Activated naive CD8-positive, alpha-beta T cell treated with anti-CD3 and anti-CD28 coated beads, Interleukin-2, amount 10 ng/mL, durations not matched to agents 7 days and 5 days (primary cell): ENCODE measurements at regions not wholly inside any gene's neighbourhood (a gene's known extent, or its start where the extent isn't known, plus 50 kb on each side); places are given as distances from the start of the nearest gene placed in this dataset.

Source experiments
- ATAC-seq: fragments of 150-1000 bp; cut with Tn5 transposase; one replicate; pipeline ENCODE4 v1.10.0; 2021; ENCODE audit warnings: low read depth, moderate library complexity
- POLR2A ChIA-PET: fragments of 350-600 bp; sonication (Branson Sonifier 250); formaldehyde crosslinking; loops from one replicate; lab custom pipeline; 2021; ENCODE audit warnings: antibody characterized with exemption; lab: Charles Lee
- DNase-seq: peaks from one replicate; pipeline ENCODE4 v3.0.0; 2021
- H3K27ac Mint-ChIP-seq: one replicate; pipeline ENCODE4 v1.8.0; 2022; ENCODE audit warnings: mild to moderate bottlenecking, mixed read lengths
- H3K27me3 Mint-ChIP-seq: one replicate; pipeline ENCODE4 v1.8.0; 2022; ENCODE audit warnings: mild to moderate bottlenecking, moderate library complexity, mixed read lengths
- H3K36me3 Mint-ChIP-seq: one replicate; pipeline ENCODE4 v1.8.0; 2021; ENCODE audit warnings: mild to moderate bottlenecking, mixed read lengths
- H3K4me1 Mint-ChIP-seq: one replicate; pipeline ENCODE4 v1.8.0; 2021; ENCODE audit warnings: mixed read lengths
- H3K4me3 Mint-ChIP-seq: one replicate; pipeline ENCODE4 v1.8.0; 2022; ENCODE audit warnings: mild to moderate bottlenecking, moderate library complexity, mixed read lengths
- H3K9me3 Mint-ChIP-seq: one replicate; pipeline ENCODE4 v1.8.0; 2021; ENCODE audit warnings: mixed read lengths

DNA sequence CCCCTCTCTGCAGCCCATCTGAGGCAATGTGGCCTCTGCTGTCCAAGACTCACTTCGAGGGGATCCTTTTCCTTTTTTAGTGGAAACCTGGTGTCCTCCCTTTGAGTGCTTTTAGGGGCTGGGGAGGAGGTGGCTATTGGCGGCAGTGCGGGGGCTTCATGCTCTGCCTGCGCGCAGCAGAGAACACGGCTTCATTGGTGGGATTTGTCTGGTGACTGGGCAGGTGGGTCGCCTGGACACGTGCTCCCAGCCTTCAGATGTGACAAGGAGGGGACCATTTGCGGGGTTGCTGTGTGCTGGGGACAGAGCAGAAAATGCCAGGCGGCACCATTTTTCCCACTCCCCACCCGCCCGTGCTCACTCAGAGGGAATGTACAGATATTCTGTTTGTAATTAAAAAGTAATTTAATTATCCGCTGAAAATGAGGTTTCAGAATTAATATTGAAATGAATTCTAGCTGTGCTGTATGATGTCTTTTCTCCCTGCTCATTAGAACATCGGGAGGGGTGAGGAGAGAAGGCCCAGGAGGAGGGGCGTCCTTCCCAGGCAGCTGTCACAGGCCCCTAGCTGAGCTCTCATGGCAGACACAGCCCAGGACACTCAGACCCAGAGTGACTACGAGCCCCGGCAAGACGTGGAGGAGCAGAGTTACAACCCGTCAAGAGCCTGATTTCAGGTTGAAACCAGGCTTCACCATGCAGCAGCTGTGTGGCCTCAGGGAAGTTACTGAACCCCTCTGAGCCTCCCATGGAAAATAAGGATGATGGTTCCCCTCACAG, 417.2 kb upstream of the SULF2 start:
- no peak for DNase-seq
- no peak for ATAC-seq
- Mint-ChIP-seq H3K27me3 (peaks cover 2% of the 10 kb centered on the region), H3K36me3 (no peaks in the 10 kb centered on the region), H3K4me1 (no peaks in the 10 kb centered on the region), H3K4me3 (no peak overlapping the region), H3K27ac (no peak overlapping the region), H3K9me3 (no peaks in the 10 kb centered on the region)
- POLR2A ChIA-PET = no interaction called here

DNA sequence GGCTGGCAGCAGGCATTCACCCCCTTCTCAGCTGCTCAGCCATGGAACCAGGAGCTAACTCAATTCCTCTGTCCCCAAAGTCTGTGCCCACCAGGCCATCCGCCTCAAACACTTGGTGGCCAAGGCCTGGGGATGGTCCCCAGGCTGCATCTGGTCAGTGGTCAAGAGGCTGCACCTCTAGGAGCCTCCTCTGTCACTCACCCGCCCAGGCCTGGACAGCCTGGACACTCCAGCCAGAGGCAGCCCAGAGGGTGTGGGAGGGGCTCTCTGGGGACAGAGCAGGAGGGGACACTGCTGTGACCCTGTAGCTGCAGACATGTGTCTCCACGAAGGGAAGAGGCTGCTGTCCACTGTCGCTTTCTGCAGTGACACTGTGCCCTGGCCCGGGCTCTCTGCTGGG, 416.6 kb upstream of the SULF2 start:
- ATAC-seq = no peak
- no peaks in the 10 kb centered on the region for H3K36me3 Mint-ChIP-seq
- H3K4me3 Mint-ChIP-seq = no peak overlapping the region
- POLR2A ChIA-PET = no interaction called here
- H3K4me1 Mint-ChIP-seq = no peaks in the 10 kb centered on the region
- peaks cover 2% of the 10 kb centered on the region for H3K27me3 Mint-ChIP-seq
- DNase-seq = no peak
- H3K27ac Mint-ChIP-seq = no peak overlapping the region
- H3K9me3 Mint-ChIP-seq = no peaks in the 10 kb centered on the region

DNA sequence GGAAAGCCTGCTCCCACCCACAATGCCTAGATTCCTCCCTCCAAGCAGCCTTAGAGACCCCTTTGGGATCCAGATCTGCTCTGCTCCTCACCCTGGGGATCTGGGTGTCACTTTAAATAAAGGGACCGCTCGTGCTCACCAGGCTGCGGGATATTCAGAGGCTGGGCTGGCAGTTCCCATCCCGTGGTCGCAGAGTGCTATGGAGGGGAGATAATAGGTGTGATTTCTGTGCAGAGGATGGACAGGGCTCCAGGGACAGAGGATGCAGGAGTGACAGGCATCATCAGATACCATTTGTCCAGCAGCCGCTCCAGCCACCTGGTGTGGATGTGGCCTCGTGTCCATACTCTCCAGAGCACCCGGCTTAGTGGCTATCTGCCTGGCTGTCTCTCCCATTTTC, 415.9 kb upstream of the SULF2 start:
- no peaks in the 10 kb centered on the region for H3K9me3 Mint-ChIP-seq
- POLR2A ChIA-PET = no interaction called here
- ATAC-seq (no peak), DNase-seq (no peak)
- H3K4me1 Mint-ChIP-seq = no peaks in the 10 kb centered on the region
- H3K36me3 Mint-ChIP-seq = no peaks in the 10 kb centered on the region
- no peak overlapping the region for H3K27ac Mint-ChIP-seq
- H3K27me3 Mint-ChIP-seq = peaks cover 2% of the 10 kb centered on the region
- no peak overlapping the region for H3K4me3 Mint-ChIP-seq

DNA sequence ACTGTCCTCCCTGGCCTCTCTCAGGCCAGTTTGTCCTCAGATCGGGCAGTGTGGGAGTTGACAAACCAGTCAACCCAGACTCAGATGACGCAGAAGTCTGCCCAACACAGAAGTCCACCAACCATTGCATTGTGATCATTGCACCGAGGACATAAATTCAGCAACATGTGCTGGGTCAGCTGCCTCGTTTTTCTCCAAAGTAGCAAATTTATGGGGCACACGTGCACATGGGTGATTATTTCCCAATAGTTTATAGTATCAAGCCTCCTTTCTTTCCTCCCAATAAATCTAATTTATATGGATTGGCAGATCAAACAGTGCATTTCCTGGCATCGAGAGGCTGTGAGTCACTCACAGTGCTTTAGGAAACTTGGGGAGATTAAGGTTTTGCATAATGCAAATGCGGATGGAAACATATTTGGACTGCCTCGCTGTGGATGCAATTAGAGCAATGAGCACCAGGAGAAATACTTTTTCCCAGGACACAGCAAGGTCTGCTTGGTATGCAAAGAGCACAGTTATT, 413.7 kb upstream of the SULF2 start:
- DNase-seq (no peak), ATAC-seq (no peak)
- Mint-ChIP-seq H3K27ac (no peak overlapping the region), H3K4me3 (no peak overlapping the region), H3K27me3 (peaks cover 2% of the 10 kb centered on the region), H3K4me1 (no peaks in the 10 kb centered on the region), H3K36me3 (no peaks in the 10 kb centered on the region), H3K9me3 (no peaks in the 10 kb centered on the region)
- POLR2A ChIA-PET = no interaction called here

DNA sequence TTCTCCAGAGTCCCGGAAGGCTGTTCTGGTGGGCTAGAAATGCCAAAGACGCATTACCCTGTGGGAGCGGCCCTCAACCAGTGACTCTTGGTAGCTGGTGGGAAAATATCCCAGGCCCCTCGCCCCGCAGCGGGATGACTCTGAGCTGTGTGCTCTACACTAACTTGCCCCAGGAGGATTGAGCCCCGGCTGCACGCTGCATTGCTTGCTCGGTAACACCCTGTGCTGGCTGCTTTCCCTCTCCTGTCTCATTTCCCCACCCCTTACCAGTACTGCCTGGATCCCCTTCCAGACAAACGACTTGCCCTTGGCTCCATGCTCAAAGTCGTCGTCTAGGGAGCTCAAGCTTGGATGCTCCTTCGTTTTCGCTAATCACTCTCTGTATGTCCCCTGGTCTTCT, 411.8 kb upstream of the SULF2 start:
- no peak overlapping the region for H3K27ac Mint-ChIP-seq
- POLR2A ChIA-PET = no interaction called here
- no peak overlapping the region for H3K4me3 Mint-ChIP-seq
- DNase-seq = no peak
- no peaks in the 10 kb centered on the region for H3K4me1 Mint-ChIP-seq
- H3K36me3 Mint-ChIP-seq = no peaks in the 10 kb centered on the region
- H3K9me3 Mint-ChIP-seq = no peaks in the 10 kb centered on the region
- H3K27me3 Mint-ChIP-seq = no peaks in the 10 kb centered on the region
- ATAC-seq = no peak

DNA sequence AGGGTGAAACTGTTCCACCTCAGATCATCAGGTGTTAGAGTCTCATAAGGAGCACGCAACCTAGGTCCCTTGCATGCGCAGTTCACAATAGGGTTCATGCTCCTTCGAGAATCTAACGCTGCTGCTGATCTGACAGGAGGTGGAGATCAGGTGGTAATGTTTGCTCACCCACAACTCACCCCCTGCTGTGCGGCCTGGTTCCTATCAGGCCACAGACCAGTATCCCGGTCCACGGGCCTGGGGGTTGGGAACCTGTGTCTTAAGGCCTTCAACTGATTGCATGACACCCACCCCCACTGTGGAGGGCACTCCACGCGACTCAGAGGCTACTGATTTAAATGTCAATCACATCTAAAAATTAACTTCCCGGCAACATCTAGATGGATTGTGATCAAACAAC, 411.2 kb upstream of the SULF2 start:
- DNase-seq (no peak), ATAC-seq (no peak)
- H3K27me3 Mint-ChIP-seq = no peaks in the 10 kb centered on the region
- no peaks in the 10 kb centered on the region for H3K4me1 Mint-ChIP-seq
- no peak overlapping the region for H3K27ac Mint-ChIP-seq
- no peaks in the 10 kb centered on the region for H3K9me3 Mint-ChIP-seq
- POLR2A ChIA-PET = no interaction called here
- H3K36me3 Mint-ChIP-seq = no peaks in the 10 kb centered on the region
- H3K4me3 Mint-ChIP-seq = no peak overlapping the region

DNA sequence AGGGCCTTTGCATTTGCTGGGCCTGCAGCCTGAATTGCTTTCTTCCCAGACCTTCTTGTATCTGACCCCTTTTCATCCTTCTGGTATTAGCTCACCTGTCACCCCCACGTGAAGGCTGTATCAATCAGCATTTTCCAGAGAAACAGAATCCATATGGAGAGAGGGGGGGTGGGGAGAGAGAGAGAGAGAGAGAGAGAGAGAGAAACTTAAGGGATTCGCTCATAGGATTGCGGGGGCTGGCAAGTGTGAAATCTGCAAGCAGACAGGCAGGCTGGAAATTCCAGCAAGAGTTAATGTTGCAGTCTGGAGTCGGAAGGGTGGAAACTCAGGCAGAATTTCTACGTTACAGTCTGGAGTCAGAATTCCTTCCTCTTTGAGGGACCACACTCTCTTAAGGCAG, 410.7 kb upstream of the SULF2 start:
- ATAC-seq = no peak
- Mint-ChIP-seq H3K9me3 (no peaks in the 10 kb centered on the region), H3K27me3 (no peaks in the 10 kb centered on the region), H3K27ac (no peak overlapping the region), H3K36me3 (no peaks in the 10 kb centered on the region), H3K4me1 (no peaks in the 10 kb centered on the region), H3K4me3 (no peak overlapping the region)
- POLR2A ChIA-PET = no interaction called here
- DNase-seq = no peak

DNA sequence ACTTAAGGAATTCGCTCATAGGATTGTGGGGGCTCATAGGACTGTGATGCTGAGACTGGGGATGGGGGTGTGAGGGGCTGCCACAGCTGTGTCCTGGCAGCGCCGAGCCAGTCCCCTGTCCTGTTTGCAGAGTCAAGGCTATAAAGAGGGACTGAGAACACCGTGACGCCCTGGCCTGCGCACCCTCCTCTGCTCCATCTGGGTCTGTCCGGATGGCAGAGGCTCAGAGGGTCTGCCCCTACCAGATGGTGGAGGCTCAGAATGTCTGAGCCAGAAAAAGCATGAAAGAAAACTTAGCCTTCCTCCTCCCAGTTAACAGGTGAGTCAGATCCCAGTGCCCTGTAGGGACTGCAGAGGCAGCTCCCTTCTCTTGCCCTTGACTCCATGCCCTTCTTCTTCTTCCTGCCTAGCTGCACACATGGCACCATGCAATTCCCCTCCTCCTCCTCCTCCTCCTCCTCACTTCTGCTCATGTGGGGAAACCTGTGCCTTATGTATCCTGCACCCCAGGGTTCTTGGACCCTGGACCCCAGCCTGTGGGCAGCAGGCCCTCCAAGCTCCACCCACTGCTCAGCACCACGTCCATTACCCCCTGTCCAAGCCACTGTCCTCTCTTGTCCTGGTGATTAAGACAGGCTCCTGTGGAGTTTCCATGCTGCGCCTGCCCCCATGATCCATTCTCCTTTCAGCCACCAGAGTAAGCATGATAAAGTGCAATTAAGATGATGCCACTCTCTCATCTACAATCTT, 410.0 kb upstream of the SULF2 start:
- H3K4me1 Mint-ChIP-seq = no peaks in the 10 kb centered on the region
- no peak overlapping the region for H3K27ac Mint-ChIP-seq
- POLR2A ChIA-PET = no interaction called here

DNA sequence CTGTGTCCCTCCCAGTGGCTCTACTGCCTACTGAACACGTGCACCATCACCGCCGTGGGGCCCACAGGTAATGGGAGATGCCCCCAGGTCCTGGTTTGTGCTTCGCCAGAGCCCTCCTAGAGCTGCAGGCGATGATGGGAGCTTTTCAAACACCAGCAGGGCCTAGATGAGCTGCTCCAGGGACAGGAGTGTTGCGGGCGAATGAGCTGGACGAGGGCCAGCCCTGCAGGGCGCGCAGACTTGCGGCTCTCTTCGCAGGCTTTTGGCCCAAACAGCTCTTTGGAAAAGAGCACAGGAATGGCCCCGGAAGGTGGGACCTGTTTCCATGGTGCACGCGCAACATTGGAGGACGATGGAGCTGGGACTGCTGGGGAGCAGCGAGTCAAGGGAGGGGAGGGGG, 409.3 kb upstream of the SULF2 start:
- H3K36me3 Mint-ChIP-seq = no peaks in the 10 kb centered on the region
- ATAC-seq (no peak), DNase-seq (no peak)
- no peaks in the 10 kb centered on the region for H3K4me1 Mint-ChIP-seq
- H3K9me3 Mint-ChIP-seq = no peaks in the 10 kb centered on the region
- no peak overlapping the region for H3K27ac Mint-ChIP-seq
- POLR2A ChIA-PET = no interaction called here
- H3K4me3 Mint-ChIP-seq = no peak overlapping the region
- H3K27me3 Mint-ChIP-seq = no peaks in the 10 kb centered on the region

More for the DNA sequence above, 410.0 kb upstream of the SULF2 start:
- Mint-ChIP-seq H3K27me3 (no peaks in the 10 kb centered on the region), H3K9me3 (no peaks in the 10 kb centered on the region), H3K4me3 (no peak overlapping the region), H3K36me3 (no peaks in the 10 kb centered on the region)
- DNase-seq (no peak), ATAC-seq (no peak)

DNA sequence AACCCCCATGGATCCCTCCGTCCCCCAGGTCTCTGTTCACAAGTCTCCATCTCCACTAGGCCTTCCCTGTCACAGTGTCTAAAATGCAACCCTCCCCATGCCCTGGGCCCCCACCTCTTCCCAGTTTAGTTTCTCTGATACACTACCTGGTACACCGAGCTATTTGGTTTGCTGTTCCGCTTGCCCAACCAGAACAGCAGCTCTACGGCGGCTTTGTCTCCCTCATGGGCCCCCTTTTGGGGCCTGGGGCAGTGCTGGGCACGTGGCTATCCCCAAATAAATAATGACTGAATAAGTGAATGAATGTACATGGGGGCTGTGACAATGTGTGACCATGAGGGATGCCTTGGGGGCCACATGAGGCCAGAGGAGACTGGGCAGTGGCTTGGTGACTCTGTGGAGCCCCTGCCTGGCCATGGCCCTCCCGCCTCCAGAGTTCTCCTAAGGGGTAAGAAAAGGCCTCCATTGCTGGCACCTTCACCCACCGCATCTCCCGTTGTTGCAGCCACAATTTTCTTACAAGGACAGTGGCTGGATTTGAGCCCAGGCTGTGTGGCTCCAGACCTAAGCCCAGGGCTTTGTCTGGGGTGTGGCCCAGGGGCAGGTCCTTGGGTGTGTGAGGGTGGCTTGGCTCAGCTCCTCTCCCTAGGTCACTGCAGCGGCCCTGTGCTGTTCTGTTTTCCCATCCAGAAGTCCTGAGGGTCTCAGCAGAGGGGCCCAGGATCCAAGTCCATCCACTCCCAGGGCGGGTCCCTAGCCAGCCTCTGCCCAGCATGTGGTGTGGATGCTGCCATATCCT, 408.5 kb upstream of the SULF2 start:
- no peak for ATAC-seq
- H3K36me3 Mint-ChIP-seq = no peaks in the 10 kb centered on the region
- no peak overlapping the region for H3K4me3 Mint-ChIP-seq
- no peak for DNase-seq
- POLR2A ChIA-PET = no interaction called here
- H3K4me1 Mint-ChIP-seq = no peaks in the 10 kb centered on the region
- no peaks in the 10 kb centered on the region for H3K27me3 Mint-ChIP-seq
- H3K9me3 Mint-ChIP-seq = no peaks in the 10 kb centered on the region
- no peak overlapping the region for H3K27ac Mint-ChIP-seq

DNA sequence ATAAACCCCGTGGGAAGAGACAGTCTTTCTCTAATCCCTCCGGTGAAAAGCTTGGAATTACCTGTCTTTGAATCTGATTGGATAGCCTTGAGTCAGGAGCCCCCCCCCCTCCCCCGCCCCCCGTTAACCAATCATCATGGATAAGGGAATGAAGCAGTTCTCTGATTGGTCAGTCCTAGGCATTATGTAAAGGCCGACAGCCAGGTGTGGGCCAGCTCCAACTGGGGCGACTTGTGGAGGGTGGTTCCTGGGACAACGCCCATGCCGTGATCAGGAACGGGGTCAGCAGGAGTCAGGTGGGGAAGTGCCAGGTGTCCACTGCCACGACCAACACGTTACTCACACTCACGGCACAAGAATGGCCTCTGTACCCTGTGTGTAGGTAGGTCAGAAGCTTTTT, 406.8 kb upstream of the SULF2 start:
- Mint-ChIP-seq H3K27me3 (no peaks in the 10 kb centered on the region), H3K27ac (no peak overlapping the region), H3K4me1 (no peaks in the 10 kb centered on the region), H3K36me3 (no peaks in the 10 kb centered on the region), H3K9me3 (no peaks in the 10 kb centered on the region), H3K4me3 (no peak overlapping the region)
- ATAC-seq (no peak), DNase-seq (no peak)
- POLR2A ChIA-PET = no interaction called here

DNA sequence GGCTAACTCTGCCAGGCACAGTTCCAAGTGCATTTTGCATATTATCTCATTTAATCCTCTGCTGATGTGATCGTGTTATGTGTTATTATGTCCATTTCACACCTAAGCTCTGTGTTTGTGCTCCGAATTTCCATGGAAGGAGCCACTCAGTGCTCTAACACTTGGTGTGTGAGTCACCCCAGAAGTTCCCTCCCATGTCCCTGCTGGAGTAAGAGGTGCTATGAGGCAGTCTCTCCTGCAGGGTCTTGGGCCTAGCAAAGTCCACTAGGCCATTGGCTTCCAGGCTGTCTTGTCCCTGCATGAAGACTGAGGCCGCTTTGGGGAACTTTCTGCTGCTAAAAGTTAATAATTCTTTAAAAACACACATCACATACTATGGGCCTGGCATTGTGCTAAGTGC, 405.9 kb upstream of the SULF2 start:
- no peak overlapping the region for H3K27ac Mint-ChIP-seq
- H3K36me3 Mint-ChIP-seq = no peaks in the 10 kb centered on the region
- ATAC-seq (no peak), DNase-seq (no peak)
- POLR2A ChIA-PET = no interaction called here
- H3K27me3 Mint-ChIP-seq = no peaks in the 10 kb centered on the region
- H3K4me1 Mint-ChIP-seq = no peaks in the 10 kb centered on the region
- no peaks in the 10 kb centered on the region for H3K9me3 Mint-ChIP-seq
- H3K4me3 Mint-ChIP-seq = no peak overlapping the region

DNA sequence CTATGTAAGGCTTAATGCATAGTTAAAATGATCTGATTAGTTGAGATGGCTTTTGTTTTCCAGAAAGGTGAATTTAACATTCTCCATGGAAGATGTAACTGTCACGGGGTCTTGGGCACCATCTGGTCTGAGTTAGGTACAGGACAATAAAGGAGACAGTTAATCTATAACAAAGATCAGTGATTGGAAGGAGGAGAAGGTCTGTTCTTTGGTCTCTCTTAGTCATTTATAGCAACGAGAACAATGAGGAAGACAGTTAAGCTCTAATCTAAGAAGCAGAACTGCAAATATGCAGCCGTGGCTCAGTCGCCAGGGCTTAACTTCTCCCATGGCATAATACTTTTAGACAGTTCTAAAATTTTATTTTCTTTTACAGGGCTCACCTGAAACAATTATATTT, 405.5 kb upstream of the SULF2 start:
- POLR2A ChIA-PET = no interaction called here
- no peak for ATAC-seq
- no peak overlapping the region for H3K4me3 Mint-ChIP-seq

More for the DNA sequence above, 405.5 kb upstream of the SULF2 start:
- DNase-seq = no peak
- no peaks in the 10 kb centered on the region for H3K27me3 Mint-ChIP-seq
- no peaks in the 10 kb centered on the region for H3K36me3 Mint-ChIP-seq
- no peaks in the 10 kb centered on the region for H3K9me3 Mint-ChIP-seq
- no peak overlapping the region for H3K27ac Mint-ChIP-seq
- no peaks in the 10 kb centered on the region for H3K4me1 Mint-ChIP-seq
